GM12875 (cell line): ENCODE measurements at regions not wholly inside any gene's neighbourhood (a gene's known extent, or its start where the extent isn't known, plus 50 kb on each side); places are given as distances from the start of the nearest gene placed in this dataset.

ENCODE experiments used
- H3K4me3 ChIP-seq: one replicate; pipeline ENCODE4 v1.5.1; 2011; ENCODE audit warnings: low read depth, low read length, control low read depth
- TF ChIP-seq, protein P1 (sequence below): IDR thresholded peaks from 2 replicates; pipeline ENCODE4 v1.5.1; 2011; ENCODE audit warnings: low read depth, mild to moderate bottlenecking, control low read depth, inconsistent platforms, low read length, moderate library complexity, borderline replicate concordance; ENCODE audit not compliant: insufficient read depth

DNA sequence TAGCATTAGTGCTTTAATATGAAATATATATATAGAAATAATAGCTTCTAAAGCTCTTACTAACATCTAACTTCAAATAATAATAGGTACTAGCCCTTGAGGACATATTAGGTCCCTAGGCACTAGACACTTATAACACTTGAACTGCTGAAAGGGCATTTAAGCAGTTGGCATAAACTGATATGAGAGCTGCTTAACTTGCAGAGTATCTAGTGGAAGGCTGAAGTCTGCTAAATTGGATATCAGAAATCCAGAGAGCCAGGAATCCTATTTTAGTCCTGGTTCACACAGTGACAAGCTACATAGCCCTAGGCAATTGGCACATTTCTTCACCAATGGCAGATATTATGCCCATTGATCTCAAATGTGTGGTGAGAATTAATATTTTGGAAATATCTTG, 326.9 kb upstream of the UBE2E3 start:
- TF ChIP-seq, protein P1, sequence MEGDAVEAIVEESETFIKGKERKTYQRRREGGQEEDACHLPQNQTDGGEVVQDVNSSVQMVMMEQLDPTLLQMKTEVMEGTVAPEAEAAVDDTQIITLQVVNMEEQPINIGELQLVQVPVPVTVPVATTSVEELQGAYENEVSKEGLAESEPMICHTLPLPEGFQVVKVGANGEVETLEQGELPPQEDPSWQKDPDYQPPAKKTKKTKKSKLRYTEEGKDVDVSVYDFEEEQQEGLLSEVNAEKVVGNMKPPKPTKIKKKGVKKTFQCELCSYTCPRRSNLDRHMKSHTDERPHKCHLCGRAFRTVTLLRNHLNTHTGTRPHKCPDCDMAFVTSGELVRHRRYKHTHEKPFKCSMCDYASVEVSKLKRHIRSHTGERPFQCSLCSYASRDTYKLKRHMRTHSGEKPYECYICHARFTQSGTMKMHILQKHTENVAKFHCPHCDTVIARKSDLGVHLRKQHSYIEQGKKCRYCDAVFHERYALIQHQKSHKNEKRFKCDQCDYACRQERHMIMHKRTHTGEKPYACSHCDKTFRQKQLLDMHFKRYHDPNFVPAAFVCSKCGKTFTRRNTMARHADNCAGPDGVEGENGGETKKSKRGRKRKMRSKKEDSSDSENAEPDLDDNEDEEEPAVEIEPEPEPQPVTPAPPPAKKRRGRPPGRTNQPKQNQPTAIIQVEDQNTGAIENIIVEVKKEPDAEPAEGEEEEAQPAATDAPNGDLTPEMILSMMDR: no peak
- H3K4me3 ChIP-seq: no peak overlapping the region

DNA sequence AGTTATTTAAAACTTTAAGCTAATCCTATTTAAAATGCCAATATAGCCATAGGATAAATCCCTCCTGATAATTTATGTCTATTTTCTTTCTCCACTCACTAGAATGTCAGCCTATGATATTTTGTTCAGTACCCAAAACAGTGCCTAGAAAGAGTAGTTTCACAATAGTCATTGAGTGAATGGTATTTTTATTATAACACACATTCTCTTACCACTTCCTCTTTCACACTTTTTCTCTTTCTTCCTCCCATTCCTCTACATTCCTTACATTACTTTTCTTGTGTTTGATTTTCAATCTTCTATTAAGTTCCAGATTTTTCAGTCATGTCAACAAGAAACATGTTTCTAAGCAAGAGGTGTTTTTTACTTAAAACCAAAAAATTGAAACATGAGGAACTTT, 327.6 kb upstream of the UBE2E3 start:
- TF ChIP-seq, protein P1: no peak
- H3K4me3 ChIP-seq: no peak overlapping the region

DNA sequence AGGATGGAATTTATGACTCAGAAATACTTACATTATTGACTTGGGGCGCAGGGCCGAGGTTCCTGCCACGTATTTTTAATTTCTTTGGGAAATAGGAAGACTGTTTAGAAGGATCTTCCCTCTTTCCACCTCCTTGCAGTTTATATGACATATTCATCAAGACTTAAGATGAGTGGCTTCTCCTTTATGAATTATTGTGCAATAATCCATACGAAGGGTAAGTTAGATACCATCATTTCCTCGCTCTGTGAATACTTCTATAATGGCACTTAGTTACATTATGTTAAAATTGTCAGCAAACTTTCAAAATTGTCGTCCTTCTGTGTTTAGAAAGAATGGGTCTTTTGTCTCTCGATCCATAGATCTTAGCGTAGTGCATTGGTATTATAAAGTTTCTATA, 328.8 kb upstream of the UBE2E3 start:
- TF ChIP-seq, protein P1: no peak
- no peak overlapping the region for H3K4me3 ChIP-seq

DNA sequence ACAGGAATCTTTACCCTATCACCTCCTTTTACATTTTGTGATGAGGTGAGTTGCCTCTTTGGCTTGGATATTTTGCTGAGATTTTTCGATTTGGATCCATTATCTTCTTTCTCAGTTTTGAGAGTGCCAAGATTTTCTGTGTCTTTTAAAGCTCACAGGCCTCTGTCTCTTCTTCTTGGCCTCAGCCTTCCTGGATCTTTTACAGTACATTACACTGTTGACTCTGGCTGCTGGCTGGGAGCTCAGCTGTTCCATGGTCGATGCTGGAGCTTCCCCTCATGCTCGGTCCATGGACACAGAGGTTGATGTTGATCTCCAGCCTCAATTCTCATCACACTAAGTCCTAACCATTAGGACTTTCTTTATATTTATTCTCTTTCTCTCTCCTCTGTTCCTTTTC, 332.8 kb upstream of the UBE2E3 start:
- TF ChIP-seq, protein P1: no peak
- H3K4me3 ChIP-seq: no peak overlapping the region

DNA sequence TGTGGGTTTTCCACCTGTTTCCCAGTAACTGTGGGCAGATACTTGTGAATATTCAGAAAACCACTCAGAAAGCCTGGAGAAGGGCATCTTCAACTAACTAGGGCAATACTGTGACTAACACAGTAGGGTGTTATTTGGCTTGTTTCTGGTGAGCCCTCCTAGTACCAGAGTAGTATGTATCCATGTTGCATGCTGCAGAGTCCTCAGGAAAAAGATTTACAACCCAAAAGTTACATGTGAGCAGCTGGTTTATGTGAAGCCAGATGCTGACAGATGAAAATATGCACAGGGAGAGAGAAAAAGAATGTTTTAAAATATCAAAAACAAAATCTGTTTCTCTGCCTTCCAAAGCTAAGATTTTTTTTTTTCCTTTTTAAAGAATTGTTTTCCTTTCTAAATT, 333.2 kb upstream of the UBE2E3 start:
- H3K4me3 ChIP-seq: no peak overlapping the region
- TF ChIP-seq, protein P1: no peak

DNA sequence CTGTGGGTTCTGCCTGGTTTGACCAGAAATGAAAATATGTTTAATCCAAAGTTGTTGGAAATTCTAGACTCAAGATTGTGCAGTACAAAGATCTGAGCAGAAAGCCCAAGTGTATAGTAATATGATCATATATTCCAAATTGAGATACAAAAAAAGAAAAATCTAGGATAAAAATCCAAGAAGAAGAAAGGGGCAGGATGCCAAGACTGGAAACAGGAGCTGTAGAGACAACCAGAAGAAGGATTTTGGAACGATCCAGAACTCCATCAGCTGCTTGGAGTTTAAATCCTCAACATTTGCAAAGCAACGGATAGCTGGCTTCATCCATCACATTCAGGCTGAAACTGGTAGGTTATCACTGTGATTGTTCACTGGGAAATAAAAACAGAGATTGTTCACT, 333.6 kb upstream of the UBE2E3 start:
- TF ChIP-seq, protein P1: no peak
- H3K4me3 ChIP-seq: no peak overlapping the region

DNA sequence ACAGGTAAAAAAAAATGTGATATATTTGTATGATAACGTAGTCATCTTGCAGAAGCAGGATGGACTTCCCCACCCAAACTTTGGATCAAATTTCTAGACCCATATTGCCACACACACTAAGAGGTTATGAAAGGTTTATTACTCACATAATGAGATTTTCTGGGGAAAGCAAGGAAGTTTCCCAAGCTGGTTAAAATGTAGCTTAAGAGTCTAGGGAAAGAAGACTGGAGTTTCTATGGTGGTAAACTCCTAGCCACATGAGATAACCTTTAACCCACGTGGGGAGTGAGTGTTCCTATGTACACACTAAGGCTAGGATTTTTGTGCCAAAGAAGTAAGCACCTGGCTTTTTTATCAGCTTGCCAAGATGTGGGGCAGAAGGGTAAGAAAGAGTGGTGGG, 335.7 kb upstream of the UBE2E3 start:
- TF ChIP-seq, protein P1: no peak
- no peak overlapping the region for H3K4me3 ChIP-seq
